ENCODE measurements at regions not wholly inside any gene's neighbourhood (a gene's known extent, or its start where the extent isn't known, plus 50 kb on each side); places are given as distances from the start of the nearest gene placed in this dataset.

DNA sequence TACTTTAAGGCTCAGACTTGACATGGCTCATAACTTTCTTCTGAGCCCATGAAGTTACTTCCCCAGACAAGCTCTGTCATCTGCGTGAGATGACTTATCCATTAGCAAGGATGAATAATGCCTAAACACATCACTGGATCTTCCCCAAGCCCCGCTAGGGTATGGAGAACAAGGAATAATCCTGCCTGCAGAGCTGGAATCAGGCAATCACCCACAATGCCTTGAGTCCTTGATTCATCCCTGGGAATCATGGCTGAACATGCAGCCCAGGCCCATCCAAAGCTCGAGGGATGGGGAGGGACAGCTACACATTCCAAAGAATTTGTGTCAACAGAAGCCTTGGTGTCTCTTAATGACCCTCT is 131.7 kb downstream of the PSMG1 start:
- TF ChIP-seq POLR2A (IDR thresholded peaks at IDR 0.05), result no peak
- TF ChIP-seq, protein P1, sequence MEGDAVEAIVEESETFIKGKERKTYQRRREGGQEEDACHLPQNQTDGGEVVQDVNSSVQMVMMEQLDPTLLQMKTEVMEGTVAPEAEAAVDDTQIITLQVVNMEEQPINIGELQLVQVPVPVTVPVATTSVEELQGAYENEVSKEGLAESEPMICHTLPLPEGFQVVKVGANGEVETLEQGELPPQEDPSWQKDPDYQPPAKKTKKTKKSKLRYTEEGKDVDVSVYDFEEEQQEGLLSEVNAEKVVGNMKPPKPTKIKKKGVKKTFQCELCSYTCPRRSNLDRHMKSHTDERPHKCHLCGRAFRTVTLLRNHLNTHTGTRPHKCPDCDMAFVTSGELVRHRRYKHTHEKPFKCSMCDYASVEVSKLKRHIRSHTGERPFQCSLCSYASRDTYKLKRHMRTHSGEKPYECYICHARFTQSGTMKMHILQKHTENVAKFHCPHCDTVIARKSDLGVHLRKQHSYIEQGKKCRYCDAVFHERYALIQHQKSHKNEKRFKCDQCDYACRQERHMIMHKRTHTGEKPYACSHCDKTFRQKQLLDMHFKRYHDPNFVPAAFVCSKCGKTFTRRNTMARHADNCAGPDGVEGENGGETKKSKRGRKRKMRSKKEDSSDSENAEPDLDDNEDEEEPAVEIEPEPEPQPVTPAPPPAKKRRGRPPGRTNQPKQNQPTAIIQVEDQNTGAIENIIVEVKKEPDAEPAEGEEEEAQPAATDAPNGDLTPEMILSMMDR (IDR thresholded peaks at IDR 0.05), result no peak

Measured in body of pancreas (tissue), 4 donors.